ENCODE measurements at regions not wholly inside any gene's neighbourhood (a gene's known extent, or its start where the extent isn't known, plus 50 kb on each side); places are given as distances from the start of the nearest gene placed in this dataset.

- no peak for DNase-seq
Observed at GRCh38 chr6:30806581-30807183, 62.3 kb upstream of the IER3 start.

- no peak for DNase-seq
Observed at GRCh38 chr6:30804333-30804732, 60.0 kb upstream of the IER3 start.

DNA sequence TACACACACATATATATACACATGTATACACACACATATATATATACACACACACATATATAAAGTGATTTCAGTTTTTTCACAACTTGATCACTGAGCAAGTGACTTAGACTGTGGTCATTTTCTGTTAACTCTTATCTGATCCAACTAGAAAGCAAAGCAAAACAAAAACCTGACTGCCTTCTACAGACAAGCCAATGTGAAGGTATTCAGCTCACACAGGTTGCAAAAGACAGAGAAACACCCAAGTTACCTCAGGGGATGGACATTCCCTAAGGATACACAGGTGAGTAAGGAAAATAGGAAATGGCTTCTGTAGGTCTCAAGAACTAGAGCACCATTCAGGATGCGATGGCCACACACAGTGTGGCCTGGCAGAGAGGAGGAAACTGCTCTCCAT, 58.4 kb upstream of the IER3 start:
- DNase-seq = no peak

GRCh38 chr6:30801950-30802349, 57.6 kb upstream of the IER3 start:
- DNase-seq = no peak

DNA sequence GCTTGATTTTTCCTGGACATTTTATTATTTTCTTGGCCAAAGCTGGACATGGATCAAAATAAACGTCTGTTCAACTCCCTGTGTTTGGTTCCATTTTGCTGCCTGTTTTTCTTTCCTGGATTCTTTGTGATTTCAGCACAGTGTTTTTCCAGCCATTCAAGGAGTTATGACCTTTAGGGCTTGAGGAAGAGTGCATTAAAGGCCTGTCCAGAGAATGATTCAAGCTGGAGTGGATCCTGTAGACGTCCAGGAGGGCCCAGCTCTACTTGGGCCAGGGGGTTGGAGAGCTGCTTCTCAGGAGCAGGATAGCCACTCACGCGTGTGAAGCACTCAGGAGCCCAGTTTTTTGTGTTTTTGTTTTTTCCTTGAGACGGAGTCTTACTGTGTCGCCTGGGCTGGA, 56.5 kb upstream of the IER3 start:
- no peak for DNase-seq

GRCh38 chr6:30799210-30799609, 54.9 kb upstream of the IER3 start:
- DNase-seq = no peak

DNA sequence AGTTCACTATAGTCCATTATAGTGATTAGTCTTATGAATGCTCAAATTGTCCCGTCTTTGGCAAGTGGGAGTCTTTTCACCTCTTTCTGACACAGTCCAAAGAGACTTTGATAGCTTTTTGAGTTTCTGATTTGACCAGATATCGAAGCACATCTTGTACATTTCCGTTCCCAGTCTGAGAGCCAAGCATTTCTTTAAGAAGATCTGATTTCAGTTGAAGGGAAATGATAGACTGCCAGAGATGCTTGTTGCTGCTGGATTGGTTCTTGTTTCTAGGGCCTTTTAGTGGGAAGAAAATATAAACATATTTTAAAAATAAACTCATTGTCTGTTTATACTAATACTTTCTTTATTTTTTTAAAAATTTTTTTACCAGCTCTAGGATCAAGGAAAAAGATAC, 54.1 kb upstream of the IER3 start:
- DNase-seq = no peak

DNA sequence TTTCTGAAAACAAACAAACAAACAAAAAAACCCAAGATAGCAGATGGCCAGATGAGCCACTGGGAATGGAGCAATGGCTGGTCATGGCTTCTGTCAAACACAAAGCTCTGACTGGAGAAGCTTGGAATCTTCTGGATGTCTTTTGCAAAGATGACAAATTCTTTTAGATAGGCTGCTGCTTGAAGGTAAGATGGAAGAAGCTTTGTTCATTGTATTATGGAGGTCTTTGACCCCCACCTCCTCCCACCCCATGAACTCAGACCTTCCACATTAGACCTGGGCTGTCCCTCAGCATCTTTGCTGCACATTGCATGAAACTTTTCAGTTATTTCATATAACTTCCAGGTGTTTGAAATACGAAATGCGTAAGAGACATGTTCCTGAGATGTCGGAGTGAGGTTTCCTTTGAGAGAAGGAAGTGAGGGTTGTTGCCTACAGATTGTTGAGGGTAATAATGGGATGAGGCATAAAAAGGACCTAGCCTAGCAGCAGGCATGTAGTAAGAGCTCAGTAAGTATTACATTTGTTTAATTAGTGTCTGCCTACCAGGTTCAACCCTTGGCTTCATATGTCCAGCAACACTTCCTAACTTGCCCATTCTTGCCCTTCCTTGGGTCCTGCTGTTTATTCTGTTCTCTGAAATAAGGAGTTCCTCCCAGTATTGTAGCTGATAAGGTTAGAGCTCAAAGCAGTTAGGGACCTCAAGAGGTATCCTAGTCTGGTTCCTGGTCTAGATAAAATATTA, 51.4 kb upstream of the IER3 start:
- no peak for DNase-seq

All from NCI-H774 (cell line).